ENCODE measurements at regions not wholly inside any gene's neighbourhood (a gene's known extent, or its start where the extent isn't known, plus 50 kb on each side); places are given as distances from the start of the nearest gene placed in this dataset.

- no peaks in the 10 kb centered on the region for H3K4me1 ChIP-seq
- peaks cover 0 to 1% (median 0%) of the 10 kb centered on the region in 3 donors for H3K27me3 ChIP-seq (ENCODE audit: insufficient read depth in 3 of 3, low read length in 2 of 3)
- H3K36me3 ChIP-seq (ENCODE audit: insufficient read depth in 1 of 2, low read depth in 1 of 2): no peaks in the 10 kb centered on the region
- intact Hi-C loops (cut with DNase I): no loop called here
- H3K27ac ChIP-seq: no peak overlapping the region
- no peaks in the 10 kb centered on the region for H3K9me3 ChIP-seq
- 80 to 92% (median 85%) methylated on average over 1 of the region's 1 CpG for WGBS, 3 donors
- no peak overlapping the region for H3K4me3 ChIP-seq
- DNase-seq: no peak
- no peak for ATAC-seq
- TF ChIP-seq CTCF (IDR thresholded peaks at IDR 0.05): no peak
Measured at GRCh38 chr1:114214016-114214415, 60.3 kb upstream of the SYT6 start.

- TF ChIP-seq CTCF (IDR thresholded peaks at IDR 0.05): no peak
- Histone ChIP-seq H3K4me3 (no peak overlapping the region), H3K4me1 (no peaks in the 10 kb centered on the region), H3K36me3 (ENCODE audit: insufficient read depth in 1 of 2, low read depth in 1 of 2) (no peaks in the 10 kb centered on the region), H3K27me3 (ENCODE audit: insufficient read depth in 3 of 3, low read length in 2 of 3) (peaks cover 0 to 4% (median 1%) of the 10 kb centered on the region in 3 donors), H3K27ac (no peak overlapping the region), H3K9me3 (no peaks in the 10 kb centered on the region)
- intact Hi-C loops (cut with DNase I): no loop called here
- 64 to 84% (median 68%) methylated on average over 5 of the region's 5 CpGs for WGBS, 3 donors
- DNase-seq (no peak), ATAC-seq (peak in 2 of 4 donors; percentile 57 to 58)
Measured at GRCh38 chr1:114209971-114210370, 56.3 kb upstream of the SYT6 start.

- Histone ChIP-seq H3K9me3 (no peaks in the 10 kb centered on the region), H3K4me3 (no peak overlapping the region), H3K4me1 (no peaks in the 10 kb centered on the region), H3K27ac (no peak overlapping the region), H3K36me3 (ENCODE audit: insufficient read depth in 1 of 2, low read depth in 1 of 2) (no peaks in the 10 kb centered on the region), H3K27me3 (ENCODE audit: insufficient read depth in 3 of 3, low read length in 2 of 3) (peaks cover 0 to 4% (median 1%) of the 10 kb centered on the region in 3 donors)
- DNase-seq (no peak), ATAC-seq (peak in 1 of 4 donors; percentile 32)
- 53 to 59% (median 55%) methylated on average over 4 of the region's 4 CpGs for WGBS, 3 donors
- TF ChIP-seq CTCF (IDR thresholded peaks at IDR 0.05): no peak
- intact Hi-C loops (cut with DNase I): no loop called here
Measured at GRCh38 chr1:114208714-114209113, 55.0 kb upstream of the SYT6 start.

GRCh38 chr1:114208106-114208505 is 54.4 kb upstream of the SYT6 start:
- H3K4me1 ChIP-seq: no peaks in the 10 kb centered on the region
- ATAC-seq: no peak
- WGBS, 3 donors: 60 to 65% (median 64%) methylated on average over 4 of the region's 4 CpGs
- intact Hi-C loops (cut with DNase I): no loop called here
- no peaks in the 10 kb centered on the region for H3K9me3 ChIP-seq
- peaks cover 0 to 4% (median 1%) of the 10 kb centered on the region in 3 donors for H3K27me3 ChIP-seq (ENCODE audit: insufficient read depth in 3 of 3, low read length in 2 of 3)
- no peak overlapping the region for H3K27ac ChIP-seq
- no peak for TF ChIP-seq CTCF (IDR thresholded peaks at IDR 0.05)
- no peak overlapping the region for H3K4me3 ChIP-seq
- H3K36me3 ChIP-seq (ENCODE audit: insufficient read depth in 1 of 2, low read depth in 1 of 2): no peaks in the 10 kb centered on the region
- no peak for DNase-seq

- WGBS, 3 donors: 66 to 73% (median 73%) methylated on average over 11 of the region's 11 CpGs
- no peak overlapping the region for H3K27ac ChIP-seq
- H3K9me3 ChIP-seq: no peaks in the 10 kb centered on the region
- no peak for TF ChIP-seq CTCF (IDR thresholded peaks at IDR 0.05)
- ATAC-seq (no peak), DNase-seq (no peak)
- H3K27me3 ChIP-seq (ENCODE audit: insufficient read depth in 3 of 3, low read length in 2 of 3): peaks cover 0 to 4% (median 1%) of the 10 kb centered on the region in 3 donors
- intact Hi-C loops (cut with DNase I): no loop called here
- no peaks in the 10 kb centered on the region for H3K36me3 ChIP-seq (ENCODE audit: insufficient read depth in 1 of 2, low read depth in 1 of 2)
- H3K4me3 ChIP-seq: no peak overlapping the region
- no peaks in the 10 kb centered on the region for H3K4me1 ChIP-seq
Measured at GRCh38 chr1:114207635-114208034, 54.0 kb upstream of the SYT6 start.
